Subcutaneous abdominal adipose tissue (tissue), 5 donors: ENCODE measurements at regions not wholly inside any gene's neighbourhood (a gene's known extent, or its start where the extent isn't known, plus 50 kb on each side); places are given as distances from the start of the nearest gene placed in this dataset.
"Not testable (repeated sequence)": the region's sequence is repeated elsewhere in the genome, so short reads cannot be mapped to it uniquely, and the experiment has no call there.

Experiments
- H3K27ac ChIP-seq: one replicate; pipeline ENCODE4 v1.7.0; 2013; ENCODE audit warnings: low read depth, mild to moderate bottlenecking, inconsistent platforms, low read length, moderate library complexity
- H3K27me3 ChIP-seq, 5 donors: one replicate each; pipeline ENCODE4 v1.7.0; 2013; ENCODE audit warnings: low read length in 5 of 5, inconsistent platforms in 1 of 5; ENCODE audit not compliant: control insufficient read depth in 5 of 5, insufficient read depth in 4 of 5
- H3K36me3 ChIP-seq, 5 donors: one replicate each; pipeline ENCODE4 v1.7.0; 2013; ENCODE audit warnings: low read length in 5 of 5; ENCODE audit not compliant: control insufficient read depth in 5 of 5, insufficient read depth in 5 of 5
- H3K4me1 ChIP-seq, 5 donors: one replicate each; pipeline ENCODE4 v1.7.0; 2013; ENCODE audit warnings: low read length in 5 of 5, mild to moderate bottlenecking in 3 of 5, moderate library complexity in 1 of 5; ENCODE audit not compliant: control insufficient read depth in 5 of 5, insufficient read depth in 5 of 5
- H3K4me3 ChIP-seq, 5 donors: one replicate each; pipeline ENCODE4 v1.7.0; 2013; ENCODE audit warnings: low read length in 5 of 5, low read depth in 1 of 5
- H3K9ac ChIP-seq, 5 donors: one replicate each; pipeline ENCODE4 v1.7.0; 2013; ENCODE audit warnings: low read length in 5 of 5, mild to moderate bottlenecking in 4 of 5, moderate library complexity in 3 of 5
- H3K9me3 ChIP-seq, 5 donors: one replicate each; pipeline ENCODE4 v1.7.0; 2013; ENCODE audit warnings: low read length in 5 of 5; ENCODE audit not compliant: control insufficient read depth in 5 of 5
- donor health status: healthy.
- donor health status: healthy.
- donor health status: healthy.
- donor health status: healthy.
- donor health status: healthy.

- no peaks in the 10 kb centered on the region for H3K27me3 ChIP-seq
- no peak overlapping the region for H3K9ac ChIP-seq
- no peaks in the 10 kb centered on the region for H3K36me3 ChIP-seq
- no peak overlapping the region for H3K27ac ChIP-seq
- no peak overlapping the region for H3K4me3 ChIP-seq
- H3K9me3 ChIP-seq, result peaks cover 0 to 7% (median 0%) of the 10 kb centered on the region in 5 donors
- no peaks in the 10 kb centered on the region for H3K4me1 ChIP-seq
Observed at GRCh38 chr7:112665709-112666108, 124.5 kb downstream of the TMEM168 start.

GRCh38 chr7:112668561-112668960 is 121.6 kb downstream of the TMEM168 start:
- Histone ChIP-seq H3K27me3 (no peaks in the 10 kb centered on the region), H3K9ac (no peak overlapping the region), H3K4me1 (no peaks in the 10 kb centered on the region), H3K9me3 (no peaks in the 10 kb centered on the region), H3K4me3 (no peak overlapping the region), H3K27ac (no peak overlapping the region), H3K36me3 (no peaks in the 10 kb centered on the region)

GRCh38 chr7:112669306-112669705 is 120.9 kb downstream of the TMEM168 start:
- Histone ChIP-seq H3K9me3 (no peaks in the 10 kb centered on the region), H3K27ac (no peak overlapping the region), H3K4me1 (no peaks in the 10 kb centered on the region), H3K27me3 (no peaks in the 10 kb centered on the region), H3K9ac (no peak overlapping the region), H3K36me3 (no peaks in the 10 kb centered on the region), H3K4me3 (no peak overlapping the region)

- H3K4me1 ChIP-seq, result no peaks in the 10 kb centered on the region
- no peak overlapping the region for H3K27ac ChIP-seq
- H3K27me3 ChIP-seq, result no peaks in the 10 kb centered on the region
- no peaks in the 10 kb centered on the region for H3K36me3 ChIP-seq
- no peak overlapping the region for H3K9ac ChIP-seq
- H3K4me3 ChIP-seq, result no peak overlapping the region
- no peaks in the 10 kb centered on the region for H3K9me3 ChIP-seq
Observed at GRCh38 chr7:112670193-112670592, 120.0 kb downstream of the TMEM168 start.

- Histone ChIP-seq H3K9me3 (no peaks in the 10 kb centered on the region), H3K27me3 (no peaks in the 10 kb centered on the region), H3K4me3 (no peak overlapping the region), H3K27ac (no peak overlapping the region), H3K9ac (no peak overlapping the region), H3K36me3 (no peaks in the 10 kb centered on the region), H3K4me1 (no peaks in the 10 kb centered on the region)
Observed at GRCh38 chr7:112678626-112679025, 111.6 kb downstream of the TMEM168 start.

DNA sequence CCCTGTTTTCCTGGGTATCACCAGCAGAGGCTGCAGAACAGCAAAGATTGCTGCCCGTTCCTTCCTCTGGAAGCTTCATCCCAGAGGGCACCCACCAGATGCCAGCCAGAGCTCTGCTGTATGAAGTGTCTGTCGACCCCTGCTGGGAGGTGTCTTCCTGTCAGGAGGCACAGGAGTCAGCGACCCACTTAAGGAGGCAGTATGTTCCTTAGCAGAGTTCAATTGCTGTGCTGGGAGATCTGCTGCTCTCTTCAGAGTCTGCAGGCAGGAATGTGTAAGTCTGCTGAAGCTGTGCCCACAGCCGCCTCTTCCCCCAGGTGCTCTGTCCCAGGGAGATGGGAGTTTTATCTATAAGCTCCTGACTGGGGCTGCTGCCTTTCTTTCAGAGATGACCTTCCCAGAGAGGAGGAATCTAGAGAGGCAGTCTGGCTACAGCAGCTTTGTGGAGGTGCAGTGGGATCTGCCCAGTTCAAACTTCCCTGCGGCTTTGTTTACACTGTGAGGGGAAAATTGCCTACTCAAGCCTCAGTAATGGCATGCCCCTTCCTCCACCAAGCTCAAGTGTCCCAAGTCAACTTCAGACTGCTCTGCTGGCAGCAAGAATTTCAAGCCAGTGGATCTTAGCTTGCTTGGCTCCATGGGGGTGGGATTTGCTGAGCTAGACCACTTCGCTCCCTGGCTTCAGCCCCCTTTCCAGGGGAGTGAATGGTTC is 100.6 kb downstream of the TMEM168 start:
- not testable (repeated sequence) for H3K9ac ChIP-seq, H3K36me3 ChIP-seq, H3K9me3 ChIP-seq, H3K27me3 ChIP-seq, H3K27ac ChIP-seq, H3K4me3 ChIP-seq, H3K4me1 ChIP-seq

DNA sequence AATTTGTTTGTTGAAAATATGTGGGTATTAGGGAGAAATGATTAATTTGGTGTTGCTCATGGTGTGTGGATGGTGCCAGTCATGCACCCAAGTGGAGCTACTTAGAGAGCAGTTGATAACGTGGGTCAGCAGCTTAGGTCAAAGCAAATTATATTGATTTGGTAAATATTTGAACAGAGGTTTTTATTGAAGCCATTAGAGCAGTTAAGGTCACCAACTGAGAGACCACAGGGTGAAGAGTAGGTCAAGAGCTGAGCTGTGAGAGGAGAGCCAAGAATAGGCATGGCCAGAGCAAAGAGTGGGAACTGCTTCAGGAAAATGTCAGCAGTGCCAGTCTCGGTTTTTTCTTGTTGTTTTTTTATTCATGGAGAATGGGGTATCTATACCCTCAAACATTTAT is 97.9 kb downstream of the TMEM168 start:
- Histone ChIP-seq H3K9me3 (peaks cover 0 to 3% (median 0%) of the 10 kb centered on the region in 5 donors), H3K27me3 (peaks cover 0 to 2% (median 0%) of the 10 kb centered on the region in 5 donors), H3K4me3 (no peak overlapping the region), H3K4me1 (no peaks in the 10 kb centered on the region), H3K27ac (no peak overlapping the region), H3K9ac (no peak overlapping the region), H3K36me3 (no peaks in the 10 kb centered on the region)

DNA sequence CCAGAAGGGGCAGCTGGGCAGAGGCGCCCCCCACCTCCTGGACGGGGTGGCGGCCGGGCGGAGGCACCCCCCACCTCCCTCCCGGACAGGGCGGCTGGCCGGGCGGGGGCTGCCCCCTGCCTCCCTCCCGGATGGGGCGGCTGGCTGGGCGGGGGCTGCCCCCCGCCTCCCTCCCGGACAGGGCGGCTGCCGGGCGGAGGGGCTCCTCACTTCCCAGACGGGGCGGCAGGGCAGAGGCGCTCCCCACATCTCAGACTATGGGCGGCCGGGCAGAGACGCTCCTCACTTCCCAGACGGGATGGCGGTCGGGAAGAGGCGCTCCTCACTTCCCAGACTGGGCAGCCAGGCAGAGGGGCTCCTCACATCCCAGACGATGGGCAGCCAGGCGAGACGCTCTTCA is 93.0 kb downstream of the TMEM168 start:
- H3K36me3 ChIP-seq, result not testable (repeated sequence)

GRCh38 chr7:112699725-112700513 is 90.3 kb downstream of the TMEM168 start:
- Histone ChIP-seq H3K9ac (no peak overlapping the region), H3K27ac (no peak overlapping the region), H3K9me3 (no peaks in the 10 kb centered on the region), H3K36me3 (no peaks in the 10 kb centered on the region), H3K4me1 (no peaks in the 10 kb centered on the region), H3K27me3 (no peaks in the 10 kb centered on the region), H3K4me3 (no peak overlapping the region)

More for the DNA sequence above, 93.0 kb downstream of the TMEM168 start:
- not testable (repeated sequence) for H3K9me3 ChIP-seq, H3K27me3 ChIP-seq, H3K4me3 ChIP-seq, H3K9ac ChIP-seq, H3K27ac ChIP-seq, H3K4me1 ChIP-seq

GRCh38 chr7:112701456-112701855 is 88.7 kb downstream of the TMEM168 start:
- no peaks in the 10 kb centered on the region for H3K4me1 ChIP-seq
- H3K4me3 ChIP-seq, result no peak overlapping the region
- H3K36me3 ChIP-seq, result no peaks in the 10 kb centered on the region
- no peak overlapping the region for H3K27ac ChIP-seq
- H3K9me3 ChIP-seq, result no peaks in the 10 kb centered on the region
- no peaks in the 10 kb centered on the region for H3K27me3 ChIP-seq
- H3K9ac ChIP-seq, result no peak overlapping the region
